OCI-LY1 (cell line): ENCODE measurements at regions not wholly inside any gene's neighbourhood (a gene's known extent, or its start where the extent isn't known, plus 50 kb on each side); places are given as distances from the start of the nearest gene placed in this dataset.

Source experiments
- H2AFZ ChIP-seq: fragments of 200-600 bp; sonication (generic), shearing (Covaris generic); 2 replicates; pipeline ENCODE4 v1.6.0; 2014; ENCODE audit warnings: antibody characterized with exemption, mild to moderate bottlenecking, low read length
- H3F3A ChIP-seq: fragments of 200-600 bp; sonication (generic), shearing (Covaris generic); 2 replicates; pipeline ENCODE4 v1.6.0; 2014; ENCODE audit warnings: mild to moderate bottlenecking, antibody characterized with exemption, low read length, moderate library complexity; ENCODE audit not compliant: insufficient read depth
- H3K27ac ChIP-seq: fragments of 200-600 bp; sonication (generic); 2 replicates; pipeline ENCODE4 v1.5.1; 2014; ENCODE audit warnings: low read length, mixed run types, mild to moderate bottlenecking, low read depth; ENCODE audit not compliant: poor library complexity, severe bottlenecking
- H3K27me3 ChIP-seq: fragments of 200-600 bp; sonication (generic); 2 replicates; pipeline ENCODE4 v1.6.0; 2014; ENCODE audit warnings: antibody characterized with exemption, mild to moderate bottlenecking, low read length, moderate library complexity; ENCODE audit not compliant: insufficient read depth
- H3K36me3 ChIP-seq: fragments of 200-600 bp; sonication (generic); 2 replicates; pipeline ENCODE4 v1.6.1; 2014; ENCODE audit warnings: mild to moderate bottlenecking, antibody characterized with exemption, low read length, moderate library complexity, mixed read lengths; ENCODE audit not compliant: insufficient read depth
- H3K4me1 ChIP-seq: fragments of 200-600 bp; sonication (generic); 2 replicates; pipeline ENCODE4 v1.5.1; 2014; ENCODE audit warnings: mild to moderate bottlenecking, low read length, moderate library complexity; ENCODE audit not compliant: insufficient read depth, severe bottlenecking
- H3K4me2 ChIP-seq: fragments of 200-600 bp; sonication (generic), shearing (Covaris generic); 2 replicates; pipeline ENCODE4 v1.6.1; 2014; ENCODE audit warnings: low read length
- H3K4me3 ChIP-seq: fragments of 200-600 bp; sonication (generic); 2 replicates; pipeline ENCODE4 v1.5.1; 2014; ENCODE audit warnings: low read length, low read depth, mild to moderate bottlenecking, mixed read lengths; ENCODE audit not compliant: poor library complexity, severe bottlenecking
- H3K79me2 ChIP-seq: fragments of 200-600 bp; shearing (Covaris generic); 2 replicates; pipeline ENCODE4 v1.6.1; 2016; ENCODE audit warnings: mixed run types, low read length, mixed read lengths; ENCODE audit not compliant: insufficient read depth
- H3K9ac ChIP-seq: fragments of 200-600 bp; sonication (generic), shearing (Covaris generic); 2 replicates; pipeline ENCODE4 v1.6.1; 2014; ENCODE audit warnings: mild to moderate bottlenecking, low read length, mixed read lengths
- H3K9me2 ChIP-seq: fragments of 200-600 bp; sonication (generic), shearing (Covaris generic); 2 replicates; pipeline ENCODE4 v1.6.1; 2014; ENCODE audit warnings: low read depth, mild to moderate bottlenecking, low read length, mixed read lengths
- H3K9me3 ChIP-seq: fragments of 200-600 bp; shearing (Covaris generic); 2 replicates; pipeline ENCODE4 v1.6.1; 2014; ENCODE audit warnings: low read length, mixed read lengths
- H4K20me1 ChIP-seq: fragments of 200-600 bp; sonication (generic), shearing (Covaris generic); 2 replicates; pipeline ENCODE4 v1.6.0; 2016; ENCODE audit warnings: mild to moderate bottlenecking, low read length; ENCODE audit not compliant: insufficient read depth
- EZH2 ChIP-seq: fragments of 200-600 bp; sonication (generic), shearing (Covaris generic); IDR thresholded peaks from 2 replicates; pipeline ENCODE4 v1.8.0; 2017; ENCODE audit warnings: borderline replicate concordance, mixed run types, mild to moderate bottlenecking, antibody characterized with exemption, low read length, moderate library complexity, mixed read lengths
- TF ChIP-seq, protein P1 (sequence below): fragments of 200-600 bp; sonication (generic), shearing (Covaris generic); IDR thresholded peaks from 2 replicates; pipeline ENCODE4 v1.5.1; 2017; ENCODE audit warnings: mild to moderate bottlenecking, antibody characterized with exemption, low read length, moderate library complexity, mixed read lengths

DNA sequence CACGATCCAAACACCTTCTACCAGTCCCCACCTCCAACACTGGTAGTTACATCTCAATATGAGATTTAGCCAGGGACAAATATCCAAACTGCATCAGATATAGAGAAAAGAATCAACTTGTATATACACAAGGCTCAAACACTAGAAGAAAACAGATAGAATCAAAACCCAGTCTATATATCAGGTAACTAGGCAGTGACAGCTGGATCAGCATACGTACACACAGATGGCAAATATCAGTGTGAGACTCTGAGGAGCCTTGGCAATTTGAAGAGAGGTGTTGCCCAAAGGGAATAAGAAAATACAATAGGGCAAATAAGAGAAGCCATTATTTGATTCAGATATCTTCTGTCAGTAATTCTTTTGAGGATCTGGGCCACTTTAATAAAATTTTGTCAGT lies 951.3 kb upstream of the CHORDC1 start:
- Histone ChIP-seq H3F3A (no peaks in the 10 kb centered on the region), H3K9me2 (no peaks in the 10 kb centered on the region), H3K4me3 (no peak overlapping the region), H3K9me3 (no peaks in the 10 kb centered on the region), H4K20me1 (no peaks in the 10 kb centered on the region), H3K27me3 (no peaks in the 10 kb centered on the region), H3K27ac (no peak overlapping the region), H3K4me2 (no peak overlapping the region), H2AFZ (no peak overlapping the region), H3K9ac (no peak overlapping the region), H3K36me3 (no peaks in the 10 kb centered on the region), H3K4me1 (no peaks in the 10 kb centered on the region), H3K79me2 (no peaks in the 10 kb centered on the region)
- TF ChIP-seq, protein P1, sequence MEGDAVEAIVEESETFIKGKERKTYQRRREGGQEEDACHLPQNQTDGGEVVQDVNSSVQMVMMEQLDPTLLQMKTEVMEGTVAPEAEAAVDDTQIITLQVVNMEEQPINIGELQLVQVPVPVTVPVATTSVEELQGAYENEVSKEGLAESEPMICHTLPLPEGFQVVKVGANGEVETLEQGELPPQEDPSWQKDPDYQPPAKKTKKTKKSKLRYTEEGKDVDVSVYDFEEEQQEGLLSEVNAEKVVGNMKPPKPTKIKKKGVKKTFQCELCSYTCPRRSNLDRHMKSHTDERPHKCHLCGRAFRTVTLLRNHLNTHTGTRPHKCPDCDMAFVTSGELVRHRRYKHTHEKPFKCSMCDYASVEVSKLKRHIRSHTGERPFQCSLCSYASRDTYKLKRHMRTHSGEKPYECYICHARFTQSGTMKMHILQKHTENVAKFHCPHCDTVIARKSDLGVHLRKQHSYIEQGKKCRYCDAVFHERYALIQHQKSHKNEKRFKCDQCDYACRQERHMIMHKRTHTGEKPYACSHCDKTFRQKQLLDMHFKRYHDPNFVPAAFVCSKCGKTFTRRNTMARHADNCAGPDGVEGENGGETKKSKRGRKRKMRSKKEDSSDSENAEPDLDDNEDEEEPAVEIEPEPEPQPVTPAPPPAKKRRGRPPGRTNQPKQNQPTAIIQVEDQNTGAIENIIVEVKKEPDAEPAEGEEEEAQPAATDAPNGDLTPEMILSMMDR = no peak
- TF ChIP-seq EZH2 = no peak

DNA sequence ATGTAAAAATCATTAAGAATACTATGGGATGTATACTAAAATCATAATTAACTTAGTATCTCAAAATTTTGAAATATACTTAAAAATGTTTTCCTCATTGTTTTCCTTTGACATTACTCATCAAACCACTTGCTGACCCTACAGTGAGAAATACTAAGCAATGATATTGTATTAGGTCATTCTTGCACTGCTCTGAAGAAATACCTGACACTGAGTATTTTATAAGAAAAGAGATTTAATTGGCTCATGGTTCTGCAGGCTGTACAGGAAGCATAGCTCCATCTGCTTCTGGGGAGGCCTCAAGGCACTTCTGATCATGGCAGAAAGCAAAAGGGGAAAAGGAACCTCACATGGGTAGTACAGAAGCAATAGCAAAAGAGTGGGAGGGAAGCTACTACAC lies 950.9 kb upstream of the CHORDC1 start:
- no peak overlapping the region for H2AFZ ChIP-seq
- no peak overlapping the region for H3K4me3 ChIP-seq
- H3K27me3 ChIP-seq = no peaks in the 10 kb centered on the region
- no peak for TF ChIP-seq EZH2
- TF ChIP-seq, protein P1 = no peak
- no peaks in the 10 kb centered on the region for H3K36me3 ChIP-seq
- H3K4me1 ChIP-seq = no peaks in the 10 kb centered on the region
- no peak overlapping the region for H3K9ac ChIP-seq
- no peaks in the 10 kb centered on the region for H3K79me2 ChIP-seq
- no peaks in the 10 kb centered on the region for H3K9me3 ChIP-seq
- H3K9me2 ChIP-seq = no peaks in the 10 kb centered on the region
- H3K27ac ChIP-seq = no peak overlapping the region
- H3K4me2 ChIP-seq = no peak overlapping the region
- no peaks in the 10 kb centered on the region for H4K20me1 ChIP-seq
- H3F3A ChIP-seq = no peaks in the 10 kb centered on the region

DNA sequence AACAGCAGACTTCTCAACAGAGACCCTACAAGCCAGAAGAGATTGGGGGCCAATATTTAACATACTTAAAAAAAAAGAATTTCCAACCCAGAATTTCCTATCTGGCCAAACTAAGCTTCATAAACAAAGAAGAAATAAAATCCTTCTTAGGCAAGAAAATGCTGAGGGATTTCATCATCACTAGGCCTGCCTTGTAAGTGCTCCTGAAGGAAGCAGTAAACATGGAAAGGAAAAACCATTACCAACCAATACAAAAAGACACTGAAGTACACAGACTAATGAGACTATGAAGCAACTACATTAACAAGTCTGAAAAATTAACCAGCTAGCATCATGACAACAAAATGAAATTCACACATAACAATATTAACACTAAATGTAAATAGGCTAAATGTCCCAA lies 947.9 kb upstream of the CHORDC1 start:
- Histone ChIP-seq H2AFZ (no peak overlapping the region), H3K27ac (no peak overlapping the region), H3K79me2 (no peaks in the 10 kb centered on the region), H3K9ac (no peak overlapping the region), H3K4me3 (no peak overlapping the region), H3K9me2 (no peaks in the 10 kb centered on the region), H3K4me1 (no peaks in the 10 kb centered on the region), H3K9me3 (no peaks in the 10 kb centered on the region), H3K27me3 (no peaks in the 10 kb centered on the region), H3K36me3 (no peaks in the 10 kb centered on the region), H3F3A (no peaks in the 10 kb centered on the region), H4K20me1 (no peaks in the 10 kb centered on the region), H3K4me2 (no peak overlapping the region)
- TF ChIP-seq EZH2 = no peak
- TF ChIP-seq, protein P1 = no peak
